ENCODE measurements at regions not wholly inside any gene's neighbourhood (a gene's known extent, or its start where the extent isn't known, plus 50 kb on each side); places are given as distances from the start of the nearest gene placed in this dataset.
"Not testable (repeated sequence)": the region's sequence is repeated elsewhere in the genome, so short reads cannot be mapped to it uniquely, and the experiment has no call there.

- DNase-seq: no peak
These were observed 194.8 kb upstream of the SALL3 start for GRCh38 chr18:78784861-78785260.

GRCh38 chr18:78785706-78786105 is 193.9 kb upstream of the SALL3 start:
- no peak for DNase-seq

- no peak for DNase-seq
These were observed 192.8 kb upstream of the SALL3 start for GRCh38 chr18:78786776-78787175.

- DNase-seq: no peak
These were observed 191.9 kb upstream of the SALL3 start for GRCh38 chr18:78787751-78788150.

GRCh38 chr18:78788161-78788560 is 191.5 kb upstream of the SALL3 start:
- DNase-seq: no peak

GRCh38 chr18:78789850-78790249 is 189.8 kb upstream of the SALL3 start:
- DNase-seq: no peak

GRCh38 chr18:78790511-78790910 is 189.1 kb upstream of the SALL3 start:
- no peak for DNase-seq

- no peak for DNase-seq
These were observed 188.7 kb upstream of the SALL3 start for GRCh38 chr18:78790960-78791359.

GRCh38 chr18:78792094-78792493 is 187.5 kb upstream of the SALL3 start:
- no peak for DNase-seq

GRCh38 chr18:78792736-78793135 is 186.9 kb upstream of the SALL3 start:
- DNase-seq: no peak

GRCh38 chr18:78793313-78794070 is 186.1 kb upstream of the SALL3 start:
- no peak for DNase-seq

- DNase-seq: no peak
These were observed 185.6 kb upstream of the SALL3 start for GRCh38 chr18:78794071-78794430.

- DNase-seq: no peak
These were observed 182.7 kb upstream of the SALL3 start for GRCh38 chr18:78796693-78797455.

- no peak for DNase-seq
These were observed 182.1 kb upstream of the SALL3 start for GRCh38 chr18:78797499-78797898.

- no peak for DNase-seq
These were observed 181.0 kb upstream of the SALL3 start for GRCh38 chr18:78798402-78799175.

- no peak for DNase-seq
These were observed 180.1 kb upstream of the SALL3 start for GRCh38 chr18:78799382-78800089.

GRCh38 chr18:78800102-78800851 is 179.3 kb upstream of the SALL3 start:
- DNase-seq: not testable (repeated sequence)

- no peak for DNase-seq
These were observed 178.6 kb upstream of the SALL3 start for GRCh38 chr18:78801011-78801410.

GRCh38 chr18:78803104-78803503 is 176.5 kb upstream of the SALL3 start:
- no peak for DNase-seq

GRCh38 chr18:78804206-78805030 is 175.2 kb upstream of the SALL3 start:
- DNase-seq: no peak

- DNase-seq: no peak
These were observed 173.8 kb upstream of the SALL3 start for GRCh38 chr18:78805840-78806239.

Data from NCI-H187 (cell line).